Sciatic nerve (tissue), 2 donors: ENCODE measurements at regions not wholly inside any gene's neighbourhood (a gene's known extent, or its start where the extent isn't known, plus 50 kb on each side); places are given as distances from the start of the nearest gene placed in this dataset.
"Not testable (repeated sequence)": the region's sequence is repeated elsewhere in the genome, so short reads cannot be mapped to it uniquely, and the experiment has no call there.

Experiments used
- ATAC-seq: fragments of 200-7000 bp; cut with Tn5 transposase; one replicate; pipeline ENCODE4 v1.9.1; 2020; ENCODE audit warnings: mild to moderate bottlenecking, moderate library complexity
- DNase-seq: peaks from one replicate; pipeline ENCODE4 v3.0.0-alpha.2; 2020; ENCODE audit warnings: low spot score
- intact Hi-C: fragments of 100-400 bp; cut with DNase I; formaldehyde crosslinking; loops from one replicate; pipeline ENCODE4 v1.14.2; 2022
- donor health status: DM: no; HTN: no; CAD: no.
- donor health status: DM: no; HTN: no; CAD: no.

DNA sequence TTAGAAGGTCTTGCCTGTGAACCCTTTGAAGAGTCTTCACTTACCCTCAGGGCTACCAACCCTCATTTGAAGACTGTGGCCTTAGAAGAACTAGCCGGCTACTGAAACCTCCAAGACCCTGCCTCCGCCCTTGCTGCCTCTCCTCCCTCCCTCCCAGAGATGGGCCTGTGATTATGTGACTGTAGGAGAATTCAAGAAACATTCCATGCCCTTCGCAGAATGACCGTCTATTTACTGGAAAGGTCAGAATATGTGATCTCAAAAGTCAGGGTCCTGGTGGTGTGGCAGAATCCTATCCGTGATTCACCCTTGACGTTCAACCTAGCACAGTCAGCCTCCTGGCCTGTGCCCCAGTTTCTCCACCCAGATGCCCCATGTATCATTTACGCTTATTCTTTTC lies 109.6 kb downstream of the CTNND1 start:
- intact Hi-C loops: no loop called here
- ATAC-seq: no peak

DNA sequence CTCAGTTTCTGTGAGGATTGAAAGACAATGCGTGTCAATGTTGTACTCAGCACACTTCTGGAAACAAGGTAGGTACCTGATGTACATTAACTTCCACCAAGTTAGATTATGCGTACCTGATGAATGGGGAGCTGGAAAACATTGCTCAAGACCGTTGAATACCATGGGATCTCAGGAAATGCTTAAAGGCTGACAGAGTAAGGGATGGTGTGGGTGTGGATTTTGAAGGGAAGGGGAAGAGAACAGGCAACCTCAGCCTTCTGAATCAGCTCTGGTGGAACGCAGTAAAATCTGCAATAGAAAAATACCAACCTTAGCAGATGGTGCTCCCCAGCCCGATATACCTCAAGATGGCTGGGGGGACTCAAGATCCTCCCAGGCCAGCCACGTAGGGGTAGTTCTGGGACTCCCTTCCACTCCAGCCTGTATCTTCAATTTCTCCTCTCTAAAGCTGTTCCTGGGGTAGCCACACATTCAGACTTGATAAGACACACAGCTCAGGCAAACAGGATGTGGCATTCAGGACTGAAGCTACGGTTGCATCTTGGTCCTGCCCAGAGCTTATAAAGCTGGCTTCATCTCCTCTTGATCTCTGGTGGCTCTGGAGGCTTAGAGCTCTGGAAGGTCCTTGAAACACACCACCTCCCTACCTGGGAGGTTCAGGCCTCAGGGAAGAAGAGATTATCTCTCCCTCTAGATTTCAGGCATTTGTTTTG lies 111.8 kb downstream of the CTNND1 start:
- no peak for DNase-seq
- no peak for ATAC-seq
- intact Hi-C loops: no loop called here

More for the DNA sequence above, 109.6 kb downstream of the CTNND1 start:
- DNase-seq: no peak

GRCh38 chr11:57874981-57875380 lies 113.4 kb downstream of the CTNND1 start:
- ATAC-seq (peak; percentile 30), DNase-seq (no peak)
- intact Hi-C loops: no loop called here

GRCh38 chr11:57881647-57882046 lies 120.0 kb downstream of the CTNND1 start:
- intact Hi-C loops: no loop called here
- DNase-seq: no peak
- ATAC-seq: no peak

- ATAC-seq (no peak), DNase-seq (no peak)
- intact Hi-C loops: no loop called here
Observed at GRCh38 chr11:57883630-57884029, 122.0 kb downstream of the CTNND1 start.

DNA sequence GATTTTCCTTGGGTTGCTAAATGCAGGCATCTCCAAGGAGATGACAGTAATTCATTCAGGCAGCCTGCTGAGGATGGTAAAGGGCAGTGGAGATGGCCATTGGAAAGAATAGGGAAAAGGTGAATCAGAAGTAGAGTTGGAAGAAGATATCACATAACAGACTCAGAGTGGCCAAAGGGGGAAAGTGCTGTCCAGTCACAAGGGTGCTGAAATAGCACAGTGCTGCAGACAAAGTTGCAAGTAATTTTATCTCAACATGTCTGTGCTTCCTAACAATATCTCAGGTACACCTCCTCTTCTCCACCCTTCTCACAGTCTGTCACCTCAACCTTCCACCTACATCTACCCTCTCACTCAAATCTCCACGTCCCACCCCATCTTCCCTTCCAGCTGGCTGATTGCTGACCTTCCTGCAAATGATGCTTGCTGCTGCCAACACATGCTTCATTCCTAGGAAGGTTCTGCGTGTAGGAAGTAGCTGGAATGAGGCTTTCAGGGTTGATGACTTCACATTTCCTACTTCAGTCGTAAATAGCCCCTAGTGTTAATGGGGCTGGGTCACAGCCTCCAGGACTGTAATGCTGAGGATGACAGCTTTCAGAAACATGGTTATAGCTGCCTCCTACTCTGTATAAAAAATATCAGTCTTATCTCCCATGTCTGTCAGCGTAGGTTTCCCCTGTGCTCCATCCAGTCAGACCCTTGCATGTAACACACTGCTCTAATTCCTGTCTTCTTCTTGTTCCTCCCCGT lies 123.9 kb downstream of the CTNND1 start:
- no peak for DNase-seq
- intact Hi-C loops: no loop called here
- ATAC-seq: no peak

- intact Hi-C loops: no loop called here
- ATAC-seq (no peak), DNase-seq (no peak)
Observed at GRCh38 chr11:57888386-57888785, 126.8 kb downstream of the CTNND1 start.

DNA sequence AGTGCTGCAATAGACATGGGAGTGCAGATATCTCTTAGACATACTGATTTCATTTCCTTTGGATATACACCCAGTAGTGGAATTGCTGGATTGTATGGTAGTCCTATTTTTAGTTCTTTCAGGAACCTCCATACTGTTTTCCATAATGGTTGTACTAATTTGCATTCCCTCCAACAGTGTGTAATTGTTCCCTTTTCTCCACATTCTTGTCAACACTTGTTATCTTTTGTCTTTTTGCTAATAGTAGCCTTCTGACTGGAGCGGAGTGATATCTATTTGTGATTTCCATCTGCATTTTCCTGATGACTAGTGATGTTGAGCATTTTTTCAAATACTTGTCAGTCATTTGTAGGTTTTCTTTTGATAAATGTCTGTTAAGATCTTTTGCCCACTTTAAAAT lies 128.9 kb downstream of the CTNND1 start:
- intact Hi-C loops: no loop called here
- ATAC-seq: no peak
- DNase-seq: no peak

DNA sequence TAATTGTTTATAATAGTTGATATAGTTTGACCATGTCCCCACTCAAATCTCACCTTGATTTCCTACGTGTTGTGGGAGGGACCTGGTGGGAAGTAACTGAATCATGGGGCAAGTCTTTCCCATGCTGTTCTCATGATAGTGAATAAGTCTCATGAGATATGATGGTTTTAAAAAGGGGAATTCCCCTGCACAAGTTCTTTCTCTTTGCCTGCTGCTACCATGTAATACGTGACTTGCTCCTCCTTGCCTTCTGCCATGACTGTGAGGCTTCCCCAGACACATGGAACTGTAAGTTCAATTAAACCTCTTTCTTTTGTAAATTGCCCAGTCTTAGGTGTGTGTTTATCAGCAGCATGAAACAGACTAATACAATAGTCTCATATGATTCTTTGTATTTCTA lies 130.5 kb upstream of the OR9Q1 start:
- DNase-seq, intact Hi-C loops, ATAC-seq: not testable (repeated sequence)

- intact Hi-C loops: no loop called here
- no peak for DNase-seq
- no peak for ATAC-seq
Observed at GRCh38 chr11:57896361-57897145, 127.1 kb upstream of the OR9Q1 start.

- ATAC-seq (no peak), DNase-seq (no peak)
- intact Hi-C loops: no loop called here
Observed at GRCh38 chr11:57899378-57899777, 124.3 kb upstream of the OR9Q1 start.

DNA sequence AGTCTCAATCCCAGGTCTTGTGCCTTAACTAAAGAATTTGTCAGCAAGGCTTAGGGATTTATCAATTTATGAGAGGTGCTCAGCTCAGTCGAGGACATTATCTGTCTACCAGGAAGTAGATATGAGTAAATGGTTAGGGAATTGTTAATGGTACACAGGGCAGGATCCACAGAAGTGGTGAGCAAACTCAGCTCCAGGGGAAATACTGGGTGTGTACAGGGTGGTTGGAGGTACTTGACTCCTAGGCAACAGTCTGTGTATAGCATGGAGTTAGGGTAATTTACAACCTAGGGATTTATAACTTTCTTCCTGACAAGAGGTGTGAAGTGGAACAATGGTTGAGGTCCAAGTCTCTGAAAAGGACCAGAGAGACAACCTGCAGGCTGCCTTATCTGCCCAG lies 123.4 kb upstream of the OR9Q1 start:
- intact Hi-C loops: no loop called here
- ATAC-seq (no peak), DNase-seq (no peak)

DNA sequence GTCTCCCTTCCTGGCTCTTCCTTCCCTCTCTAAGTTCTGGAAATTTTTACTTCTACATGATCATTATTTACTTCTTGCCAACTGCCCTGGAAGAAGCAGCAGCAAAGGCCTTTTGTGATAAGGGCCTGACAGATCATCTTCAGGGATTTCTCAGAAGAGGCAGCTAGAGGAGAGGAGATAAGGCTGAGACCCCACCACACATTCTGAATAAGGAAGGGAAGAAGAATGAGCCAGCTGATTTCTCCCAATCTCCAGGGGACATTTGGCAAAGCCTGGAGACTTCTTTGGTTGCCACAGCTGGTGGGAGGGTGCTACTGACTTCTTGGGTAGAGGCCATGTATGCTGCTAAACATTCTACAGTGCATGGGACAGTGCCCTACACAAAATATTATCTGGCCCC lies 122.4 kb upstream of the OR9Q1 start:
- ATAC-seq (no peak), DNase-seq (no peak)
- intact Hi-C loops: no loop called here

DNA sequence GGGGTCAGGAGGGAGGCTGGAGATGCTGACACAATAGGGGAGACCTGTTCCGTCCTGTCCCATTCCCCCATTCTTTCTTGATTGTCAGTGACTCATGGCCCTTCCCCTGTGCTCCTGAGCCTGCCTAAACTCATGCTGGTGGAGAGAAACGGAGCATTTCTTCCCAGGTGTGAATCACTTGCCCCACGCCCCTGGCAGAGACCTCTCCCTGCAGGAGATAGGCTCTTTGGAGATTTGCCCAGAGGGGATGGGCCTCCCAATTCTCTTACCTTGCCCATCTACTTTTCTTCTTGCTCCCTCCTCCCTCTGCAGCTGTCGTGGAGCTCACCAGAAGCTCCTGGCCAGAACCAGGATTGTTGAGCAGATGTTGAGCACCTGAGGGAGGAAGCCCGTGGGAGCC lies 121.9 kb upstream of the OR9Q1 start:
- intact Hi-C loops: no loop called here
- DNase-seq: no peak
- ATAC-seq: no peak

- DNase-seq (no peak), ATAC-seq (no peak)
- intact Hi-C loops: no loop called here
Observed at GRCh38 chr11:57903011-57903410, 120.7 kb upstream of the OR9Q1 start.

DNA sequence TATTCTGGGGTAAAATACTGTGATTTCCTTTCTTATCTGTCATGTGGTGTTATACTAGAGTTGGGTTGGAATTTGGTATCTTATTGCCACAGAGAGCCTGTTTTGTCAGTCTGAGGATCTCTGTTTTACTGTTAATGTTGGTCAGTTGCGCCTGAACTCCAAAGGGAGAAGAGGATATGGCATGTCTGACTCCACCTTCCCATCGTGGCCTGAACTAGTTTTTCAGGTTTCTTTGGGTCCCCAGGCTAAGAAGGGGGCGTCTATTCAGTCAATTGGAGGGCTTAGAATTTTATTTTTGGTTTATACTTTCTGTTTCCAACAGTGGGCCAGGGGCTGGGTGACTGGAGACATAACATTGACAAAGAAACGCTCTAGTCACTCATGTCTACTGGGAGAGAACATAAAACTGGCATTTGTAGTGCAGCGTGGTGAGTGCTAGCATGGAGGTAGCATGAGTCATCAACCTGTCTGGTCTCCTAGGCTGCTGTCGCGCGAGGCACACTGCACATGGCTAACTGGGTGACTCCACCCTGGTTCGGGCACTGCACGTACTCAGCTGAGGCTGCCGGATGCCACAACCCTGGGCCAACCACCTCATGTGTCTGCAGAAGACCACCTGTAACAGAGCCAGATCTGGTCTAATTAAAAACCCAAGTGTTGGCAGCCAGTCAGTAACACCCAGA lies 120.1 kb upstream of the OR9Q1 start:
- DNase-seq (no peak), ATAC-seq (no peak)
- intact Hi-C loops: no loop called here

DNA sequence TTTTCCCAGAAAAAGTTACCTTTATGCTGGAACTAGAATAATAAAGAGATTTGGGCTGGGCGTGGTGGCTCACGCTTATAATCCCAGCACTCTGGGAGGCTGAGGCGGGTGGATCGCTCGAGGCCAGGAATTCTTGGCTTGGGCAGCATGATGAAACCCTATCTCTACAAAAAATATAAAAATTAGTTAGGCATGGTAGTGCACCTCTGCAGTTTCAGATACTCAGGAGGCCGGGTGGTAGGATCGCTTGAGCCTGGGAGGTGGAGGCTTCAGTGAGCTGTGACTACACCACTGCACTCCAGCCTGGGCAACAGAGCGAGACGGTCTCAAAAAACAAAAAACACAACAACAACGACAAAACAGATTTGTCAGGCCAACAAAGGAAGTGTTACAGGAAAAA lies 119.3 kb upstream of the OR9Q1 start:
- DNase-seq (no peak), ATAC-seq (no peak)
- intact Hi-C loops: no loop called here

- no peak for DNase-seq
- no peak for ATAC-seq
- intact Hi-C loops: no loop called here
Observed at GRCh38 chr11:57905439-57905838, 118.2 kb upstream of the OR9Q1 start.

DNA sequence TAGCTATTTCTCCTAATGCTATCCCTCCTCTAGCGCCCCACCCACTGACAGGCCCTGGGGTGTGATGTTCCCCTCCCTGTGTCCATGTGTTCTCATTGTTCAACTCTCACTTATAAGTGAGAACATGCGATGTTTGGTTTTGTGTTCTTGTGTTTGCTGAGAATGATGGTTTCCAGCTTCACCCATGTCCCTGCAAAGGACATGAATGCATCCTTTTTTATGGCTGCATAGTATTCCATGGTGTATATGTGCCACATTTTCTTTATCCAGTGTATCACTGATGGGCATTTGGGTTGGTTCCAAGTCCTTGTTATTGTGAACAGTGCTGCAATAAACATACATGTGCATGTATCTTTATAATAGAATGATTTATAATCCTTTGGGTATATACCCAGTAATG lies 115.3 kb upstream of the OR9Q1 start:
- DNase-seq, ATAC-seq, intact Hi-C loops: not testable (repeated sequence)
